ENCODE measurements at regions not wholly inside any gene's neighbourhood (a gene's known extent, or its start where the extent isn't known, plus 50 kb on each side); places are given as distances from the start of the nearest gene placed in this dataset.
"Not testable (repeated sequence)": the region's sequence is repeated elsewhere in the genome, so short reads cannot be mapped to it uniquely, and the experiment has no call there.

DNA sequence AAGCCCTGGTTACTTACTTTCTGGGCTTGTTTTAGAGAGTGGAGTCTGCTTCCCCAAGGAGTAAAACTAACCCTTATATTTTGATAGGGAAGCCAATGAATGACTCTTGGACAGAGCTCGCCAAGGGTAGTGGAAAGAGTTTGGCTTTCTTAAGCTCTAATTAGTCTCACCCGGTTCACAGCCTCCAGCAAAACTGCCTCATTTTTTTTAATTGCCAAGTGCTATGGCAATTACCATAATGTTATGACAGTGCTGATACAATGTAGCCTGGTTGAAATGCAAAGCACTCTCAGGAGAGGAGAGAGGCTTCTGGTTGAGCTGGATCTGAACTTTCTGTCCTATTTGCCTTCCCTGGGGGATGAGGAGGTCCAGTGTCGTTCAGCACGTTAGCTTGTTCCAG, 376.1 kb upstream of the CHRM2 start:
- no peaks in the 10 kb centered on the region for H3K9me3 ChIP-seq (ENCODE audit: control insufficient read depth, low read depth, low read length)
- no peak overlapping the region for H3K27ac ChIP-seq (ENCODE audit: low read length)
- no peaks in the 10 kb centered on the region for H3K27me3 ChIP-seq (ENCODE audit: control insufficient read depth, insufficient read depth, low read length)
- H3K4me1 ChIP-seq (ENCODE audit: control insufficient read depth, low read depth, low read length): no peaks in the 10 kb centered on the region
- H3K9ac ChIP-seq (ENCODE audit: low read length): no peak overlapping the region
- no peak overlapping the region for H3K4me3 ChIP-seq (ENCODE audit: low read length)
- no peaks in the 10 kb centered on the region for H3K36me3 ChIP-seq (ENCODE audit: control insufficient read depth, low read depth, low read length)

DNA sequence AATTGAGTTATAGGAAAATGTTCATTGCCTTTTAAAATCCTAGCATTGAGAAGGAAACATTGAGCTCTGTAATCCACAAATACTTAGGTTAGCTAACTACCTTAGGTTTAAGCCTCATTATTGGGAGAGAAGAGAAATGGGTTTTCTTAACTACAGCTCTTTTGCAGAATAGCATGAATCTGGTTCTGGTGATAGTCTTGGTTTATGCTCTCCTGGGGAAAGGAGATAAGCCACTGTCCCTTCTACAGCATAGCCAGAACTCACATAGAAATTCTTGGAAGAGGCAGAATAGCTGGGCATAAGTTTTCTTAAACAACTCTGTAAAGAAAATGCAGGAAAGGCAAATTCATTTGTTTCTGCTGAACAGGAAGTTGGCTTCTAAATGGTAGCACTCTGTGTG, 378.6 kb upstream of the CHRM2 start:
- Histone ChIP-seq H3K9ac (ENCODE audit: low read length) (no peak overlapping the region), H3K9me3 (ENCODE audit: control insufficient read depth, low read depth, low read length) (no peaks in the 10 kb centered on the region), H3K27ac (ENCODE audit: low read length) (no peak overlapping the region)

GRCh38 chr7:136480901-136481300, 387.6 kb upstream of the CHRM2 start:
- no peaks in the 10 kb centered on the region for H3K27me3 ChIP-seq (ENCODE audit: control insufficient read depth, insufficient read depth, low read length)
- no peaks in the 10 kb centered on the region for H3K36me3 ChIP-seq (ENCODE audit: control insufficient read depth, low read depth, low read length)
- H3K9me3 ChIP-seq (ENCODE audit: control insufficient read depth, low read depth, low read length): no peaks in the 10 kb centered on the region
- H3K9ac ChIP-seq (ENCODE audit: low read length): no peak overlapping the region
- H3K4me3 ChIP-seq (ENCODE audit: low read length): no peak overlapping the region
- H3K27ac ChIP-seq (ENCODE audit: low read length): no peak overlapping the region
- peaks cover 7% of the 10 kb centered on the region for H3K4me1 ChIP-seq (ENCODE audit: control insufficient read depth, low read depth, low read length)

More for the DNA sequence above, 378.6 kb upstream of the CHRM2 start:
- H3K27me3 ChIP-seq (ENCODE audit: control insufficient read depth, insufficient read depth, low read length): no peaks in the 10 kb centered on the region
- H3K36me3 ChIP-seq (ENCODE audit: control insufficient read depth, low read depth, low read length): no peaks in the 10 kb centered on the region
- H3K4me1 ChIP-seq (ENCODE audit: control insufficient read depth, low read depth, low read length): no peaks in the 10 kb centered on the region
- H3K4me3 ChIP-seq (ENCODE audit: low read length): no peak overlapping the region

- H3K27ac ChIP-seq (ENCODE audit: low read length): no peak overlapping the region
- no peak overlapping the region for H3K9ac ChIP-seq (ENCODE audit: low read length)
- H3K4me1 ChIP-seq (ENCODE audit: control insufficient read depth, low read depth, low read length): peaks cover 7% of the 10 kb centered on the region
- no peak overlapping the region for H3K4me3 ChIP-seq (ENCODE audit: low read length)
- no peaks in the 10 kb centered on the region for H3K9me3 ChIP-seq (ENCODE audit: control insufficient read depth, low read depth, low read length)
- H3K27me3 ChIP-seq (ENCODE audit: control insufficient read depth, insufficient read depth, low read length): no peaks in the 10 kb centered on the region
- H3K36me3 ChIP-seq (ENCODE audit: control insufficient read depth, low read depth, low read length): no peaks in the 10 kb centered on the region
Observed at GRCh38 chr7:136479922-136480321, 388.5 kb upstream of the CHRM2 start.

DNA sequence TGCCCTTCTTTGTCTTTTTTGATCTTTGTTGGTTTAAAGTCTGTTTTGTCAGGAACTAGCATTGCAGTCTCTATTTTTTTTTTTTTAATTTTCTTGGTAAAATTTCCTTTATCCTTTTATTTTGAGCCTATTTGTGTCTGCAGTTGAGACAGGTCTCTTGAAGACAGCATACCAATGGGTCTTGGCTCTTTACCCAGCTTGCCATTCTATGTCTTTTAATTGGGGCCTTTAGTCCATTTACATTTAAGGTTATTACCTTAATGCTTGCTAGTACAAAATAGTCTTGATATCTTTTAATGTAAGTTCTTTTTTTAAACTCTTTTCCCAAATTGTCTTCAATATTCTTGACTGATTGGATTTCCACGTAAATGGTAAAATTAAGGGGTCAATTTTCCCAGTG, 398.3 kb upstream of the CHRM2 start:
- H3K27me3 ChIP-seq (ENCODE audit: control insufficient read depth, insufficient read depth, low read length): no peaks in the 10 kb centered on the region
- H3K4me3 ChIP-seq (ENCODE audit: low read length): no peak overlapping the region
- no peaks in the 10 kb centered on the region for H3K36me3 ChIP-seq (ENCODE audit: control insufficient read depth, low read depth, low read length)
- no peaks in the 10 kb centered on the region for H3K4me1 ChIP-seq (ENCODE audit: control insufficient read depth, low read depth, low read length)
- H3K27ac ChIP-seq (ENCODE audit: low read length): no peak overlapping the region
- peaks cover 15% of the 10 kb centered on the region for H3K9me3 ChIP-seq (ENCODE audit: control insufficient read depth, low read depth, low read length)
- H3K9ac ChIP-seq (ENCODE audit: low read length): no peak overlapping the region

DNA sequence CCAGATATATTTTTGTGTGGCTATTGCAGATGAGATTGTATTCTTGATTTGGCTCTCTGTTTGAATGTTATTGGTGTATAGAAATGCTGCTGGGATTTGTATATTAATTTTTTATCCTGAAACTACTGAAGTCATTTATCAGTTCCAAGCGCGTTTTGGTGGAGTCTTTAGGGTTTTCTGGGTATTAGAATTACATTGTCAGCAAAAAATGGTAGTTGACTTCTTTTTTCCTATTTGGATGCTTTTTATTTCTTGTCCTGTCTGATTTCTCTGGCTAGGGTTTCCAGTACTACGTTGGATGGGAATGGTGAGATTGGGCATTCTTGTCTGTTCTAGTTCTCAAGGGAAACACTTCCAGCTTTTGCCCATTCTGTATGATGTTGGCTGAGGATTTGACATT, 415.5 kb upstream of the CHRM2 start:
- Histone ChIP-seq H3K4me3 (ENCODE audit: low read length) (no peak overlapping the region), H3K9ac (ENCODE audit: low read length) (no peak overlapping the region), H3K4me1 (ENCODE audit: control insufficient read depth, low read depth, low read length) (peaks cover 8% of the 10 kb centered on the region), H3K27me3 (ENCODE audit: control insufficient read depth, insufficient read depth, low read length) (no peaks in the 10 kb centered on the region), H3K36me3 (ENCODE audit: control insufficient read depth, low read depth, low read length) (no peaks in the 10 kb centered on the region), H3K9me3 (ENCODE audit: control insufficient read depth, low read depth, low read length) (peaks cover 4% of the 10 kb centered on the region), H3K27ac (ENCODE audit: low read length) (no peak overlapping the region)

GRCh38 chr7:136446751-136447150, 421.7 kb upstream of the CHRM2 start:
- Histone ChIP-seq H3K9ac (ENCODE audit: low read length) (no peak overlapping the region), H3K27me3 (ENCODE audit: control insufficient read depth, insufficient read depth, low read length) (no peaks in the 10 kb centered on the region), H3K4me1 (ENCODE audit: control insufficient read depth, low read depth, low read length) (no peaks in the 10 kb centered on the region), H3K9me3 (ENCODE audit: control insufficient read depth, low read depth, low read length) (peaks cover 4% of the 10 kb centered on the region), H3K27ac (ENCODE audit: low read length) (no peak overlapping the region), H3K4me3 (ENCODE audit: low read length) (no peak overlapping the region), H3K36me3 (ENCODE audit: control insufficient read depth, low read depth, low read length) (no peaks in the 10 kb centered on the region)

- Histone ChIP-seq H3K27ac (ENCODE audit: low read length) (no peak overlapping the region), H3K9me3 (ENCODE audit: control insufficient read depth, low read depth, low read length) (no peaks in the 10 kb centered on the region), H3K4me1 (ENCODE audit: control insufficient read depth, low read depth, low read length) (no peaks in the 10 kb centered on the region), H3K9ac (ENCODE audit: low read length) (no peak overlapping the region), H3K36me3 (ENCODE audit: control insufficient read depth, low read depth, low read length) (no peaks in the 10 kb centered on the region), H3K27me3 (ENCODE audit: control insufficient read depth, insufficient read depth, low read length) (no peaks in the 10 kb centered on the region), H3K4me3 (ENCODE audit: low read length) (no peak overlapping the region)
Observed at GRCh38 chr7:136441835-136442234, 426.6 kb upstream of the CHRM2 start.

- H3K36me3 ChIP-seq (ENCODE audit: control insufficient read depth, low read depth, low read length); H3K4me1 ChIP-seq (ENCODE audit: control insufficient read depth, low read depth, low read length); H3K4me3 ChIP-seq (ENCODE audit: low read length); H3K27ac ChIP-seq (ENCODE audit: low read length); H3K9ac ChIP-seq (ENCODE audit: low read length); H3K27me3 ChIP-seq (ENCODE audit: control insufficient read depth, insufficient read depth, low read length); H3K9me3 ChIP-seq (ENCODE audit: control insufficient read depth, low read depth, low read length): not testable (repeated sequence)
Observed at GRCh38 chr7:136431736-136432135, 436.7 kb upstream of the CHRM2 start.

DNA sequence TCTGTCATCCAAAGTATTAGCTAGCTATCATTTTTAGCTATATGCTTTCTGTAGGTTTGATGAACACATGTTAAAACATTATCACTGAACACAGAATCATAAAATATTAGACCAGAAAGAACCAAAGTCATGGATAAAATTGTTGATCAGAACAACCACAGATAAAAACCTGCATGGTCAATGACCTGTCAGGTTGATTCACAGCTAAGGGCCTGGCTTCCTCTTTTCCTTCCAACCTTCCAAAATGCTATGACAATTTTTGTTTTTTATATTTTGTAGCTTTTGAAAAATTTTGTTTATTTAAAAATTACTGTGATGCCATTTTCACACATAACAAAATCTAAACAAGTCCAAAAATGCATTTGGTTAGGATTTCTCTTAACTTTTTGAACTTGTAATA, 444.4 kb upstream of the CHRM2 start:
- Histone ChIP-seq H3K36me3 (ENCODE audit: control insufficient read depth, low read depth, low read length) (no peaks in the 10 kb centered on the region), H3K27ac (ENCODE audit: low read length) (no peak overlapping the region), H3K9ac (ENCODE audit: low read length) (no peak overlapping the region), H3K4me3 (ENCODE audit: low read length) (no peak overlapping the region), H3K9me3 (ENCODE audit: control insufficient read depth, low read depth, low read length) (no peaks in the 10 kb centered on the region), H3K27me3 (ENCODE audit: control insufficient read depth, insufficient read depth, low read length) (no peaks in the 10 kb centered on the region), H3K4me1 (ENCODE audit: control insufficient read depth, low read depth, low read length) (peaks cover 4% of the 10 kb centered on the region)

- not testable (repeated sequence) for H3K27ac ChIP-seq (ENCODE audit: low read length); H3K9me3 ChIP-seq (ENCODE audit: control insufficient read depth, low read depth, low read length); H3K9ac ChIP-seq (ENCODE audit: low read length); H3K36me3 ChIP-seq (ENCODE audit: control insufficient read depth, low read depth, low read length); H3K27me3 ChIP-seq (ENCODE audit: control insufficient read depth, insufficient read depth, low read length); H3K4me1 ChIP-seq (ENCODE audit: control insufficient read depth, low read depth, low read length); H3K4me3 ChIP-seq (ENCODE audit: low read length)
Observed at GRCh38 chr7:136419740-136420139, 442.6 kb upstream of the MTPN start.

GRCh38 chr7:136412952-136413351, 435.8 kb upstream of the MTPN start:
- Histone ChIP-seq H3K9ac (ENCODE audit: low read length) (no peak overlapping the region), H3K9me3 (ENCODE audit: control insufficient read depth, low read depth, low read length) (no peaks in the 10 kb centered on the region), H3K27me3 (ENCODE audit: control insufficient read depth, insufficient read depth, low read length) (no peaks in the 10 kb centered on the region), H3K4me3 (ENCODE audit: low read length) (no peak overlapping the region), H3K4me1 (ENCODE audit: control insufficient read depth, low read depth, low read length) (no peaks in the 10 kb centered on the region), H3K27ac (ENCODE audit: low read length) (no peak overlapping the region), H3K36me3 (ENCODE audit: control insufficient read depth, low read depth, low read length) (no peaks in the 10 kb centered on the region)
